ENCODE measurements at regions not wholly inside any gene's neighbourhood (a gene's known extent, or its start where the extent isn't known, plus 50 kb on each side); places are given as distances from the start of the nearest gene placed in this dataset.

- no peak for DNase-seq (ENCODE audit: low spot score in 2 of 2)
- in situ Hi-C loops (cut with MboI; ENCODE audit: low sequenced_read_pairs) = no loop called here
- Histone ChIP-seq H3K9me3 (no peaks in the 10 kb centered on the region), H3K36me3 (replicated peaks) (no peaks in the 10 kb centered on the region), H3K27me3 (ENCODE audit: low read depth) (no peaks in the 10 kb centered on the region), H3K4me3 (no peak overlapping the region), H3K4me1 (no peaks in the 10 kb centered on the region)
Observed at GRCh38 chr7:85673876-85674275, 487.0 kb upstream of the SEMA3D start.

GRCh38 chr7:85669225-85669624 is 482.4 kb upstream of the SEMA3D start:
- H3K4me3 ChIP-seq = no peak overlapping the region
- in situ Hi-C loops (cut with MboI; ENCODE audit: low sequenced_read_pairs) = no loop called here
- no peak for DNase-seq (ENCODE audit: low spot score in 2 of 2)
- no peaks in the 10 kb centered on the region for H3K27me3 ChIP-seq (ENCODE audit: low read depth)
- H3K36me3 ChIP-seq (replicated peaks) = no peaks in the 10 kb centered on the region
- H3K4me1 ChIP-seq = no peaks in the 10 kb centered on the region
- H3K9me3 ChIP-seq = no peaks in the 10 kb centered on the region

GRCh38 chr7:85664341-85664740 is 477.5 kb upstream of the SEMA3D start:
- no peak for DNase-seq (ENCODE audit: low spot score in 2 of 2)
- Histone ChIP-seq H3K36me3 (replicated peaks) (no peaks in the 10 kb centered on the region), H3K4me3 (no peak overlapping the region), H3K27me3 (ENCODE audit: low read depth) (no peaks in the 10 kb centered on the region; the same call in 1 of the 2 replicates), H3K4me1 (no peaks in the 10 kb centered on the region), H3K9me3 (no peaks in the 10 kb centered on the region)
- in situ Hi-C loops (cut with MboI; ENCODE audit: low sequenced_read_pairs) = no loop called here

- in situ Hi-C loops (cut with MboI; ENCODE audit: low sequenced_read_pairs) = no loop called here
- Histone ChIP-seq H3K27me3 (ENCODE audit: low read depth) (no peaks in the 10 kb centered on the region; the same call in 1 of the 2 replicates), H3K4me1 (no peaks in the 10 kb centered on the region), H3K4me3 (no peak overlapping the region), H3K36me3 (replicated peaks) (no peaks in the 10 kb centered on the region), H3K9me3 (no peaks in the 10 kb centered on the region)
- no peak for DNase-seq (ENCODE audit: low spot score in 2 of 2)
Observed at GRCh38 chr7:85659364-85659763, 472.5 kb upstream of the SEMA3D start.

- peak; percentile 35 to 66 for DNase-seq (ENCODE audit: low spot score in 2 of 2)
- Histone ChIP-seq H3K9me3 (no peaks in the 10 kb centered on the region), H3K27me3 (ENCODE audit: low read depth) (no peaks in the 10 kb centered on the region), H3K36me3 (replicated peaks) (no peaks in the 10 kb centered on the region), H3K4me1 (no peaks in the 10 kb centered on the region), H3K4me3 (no peak overlapping the region)
- in situ Hi-C loops (cut with MboI; ENCODE audit: low sequenced_read_pairs) = no loop called here
Observed at GRCh38 chr7:85655252-85655651, 468.4 kb upstream of the SEMA3D start.

GRCh38 chr7:85644272-85644671 is 457.4 kb upstream of the SEMA3D start:
- H3K36me3 ChIP-seq (replicated peaks) = no peaks in the 10 kb centered on the region
- no peaks in the 10 kb centered on the region for H3K4me1 ChIP-seq
- in situ Hi-C loops (cut with MboI; ENCODE audit: low sequenced_read_pairs) = no loop called here
- no peaks in the 10 kb centered on the region for H3K9me3 ChIP-seq
- no peaks in the 10 kb centered on the region for H3K27me3 ChIP-seq (ENCODE audit: low read depth)
- DNase-seq (ENCODE audit: low spot score in 2 of 2) = no peak
- H3K4me3 ChIP-seq = no peak overlapping the region

GRCh38 chr7:85641331-85641730 is 454.5 kb upstream of the SEMA3D start:
- Histone ChIP-seq H3K36me3 (replicated peaks) (no peaks in the 10 kb centered on the region), H3K9me3 (no peaks in the 10 kb centered on the region), H3K27me3 (ENCODE audit: low read depth) (no peaks in the 10 kb centered on the region), H3K4me1 (no peaks in the 10 kb centered on the region), H3K4me3 (no peak overlapping the region)
- in situ Hi-C loops (cut with MboI; ENCODE audit: low sequenced_read_pairs) = no loop called here
- no peak for DNase-seq (ENCODE audit: low spot score in 2 of 2)

- in situ Hi-C loops (cut with MboI; ENCODE audit: low sequenced_read_pairs) = no loop called here
- no peaks in the 10 kb centered on the region for H3K4me1 ChIP-seq
- no peaks in the 10 kb centered on the region for H3K27me3 ChIP-seq (ENCODE audit: low read depth)
- no peak overlapping the region for H3K4me3 ChIP-seq
- H3K36me3 ChIP-seq (replicated peaks) = no peaks in the 10 kb centered on the region
- no peak for DNase-seq (ENCODE audit: low spot score in 2 of 2)
- no peaks in the 10 kb centered on the region for H3K9me3 ChIP-seq
Observed at GRCh38 chr7:85638394-85638793, 451.5 kb upstream of the SEMA3D start.

GRCh38 chr7:85634951-85635350 is 448.1 kb upstream of the SEMA3D start:
- no peaks in the 10 kb centered on the region for H3K9me3 ChIP-seq
- no peaks in the 10 kb centered on the region for H3K4me1 ChIP-seq
- H3K27me3 ChIP-seq (ENCODE audit: low read depth) = no peaks in the 10 kb centered on the region
- in situ Hi-C loops (cut with MboI; ENCODE audit: low sequenced_read_pairs) = no loop called here
- no peak for DNase-seq (ENCODE audit: low spot score in 2 of 2)
- no peaks in the 10 kb centered on the region for H3K36me3 ChIP-seq (replicated peaks)
- no peak overlapping the region for H3K4me3 ChIP-seq

GRCh38 chr7:85630904-85631600 is 444.2 kb upstream of the SEMA3D start:
- no peaks in the 10 kb centered on the region for H3K9me3 ChIP-seq
- in situ Hi-C loops (cut with MboI; ENCODE audit: low sequenced_read_pairs) = no loop called here
- H3K4me3 ChIP-seq = no peak overlapping the region
- H3K27me3 ChIP-seq (ENCODE audit: low read depth) = no peaks in the 10 kb centered on the region
- H3K4me1 ChIP-seq = no peaks in the 10 kb centered on the region
- no peak for DNase-seq (ENCODE audit: low spot score in 2 of 2)
- no peaks in the 10 kb centered on the region for H3K36me3 ChIP-seq (replicated peaks)

- in situ Hi-C loops (cut with MboI; ENCODE audit: low sequenced_read_pairs) = no loop called here
- Histone ChIP-seq H3K4me3 (no peak overlapping the region), H3K4me1 (no peaks in the 10 kb centered on the region), H3K9me3 (no peaks in the 10 kb centered on the region), H3K36me3 (replicated peaks) (no peaks in the 10 kb centered on the region), H3K27me3 (ENCODE audit: low read depth) (no peaks in the 10 kb centered on the region)
- DNase-seq (ENCODE audit: low spot score in 2 of 2) = no peak
Observed at GRCh38 chr7:85627791-85628586, 441.1 kb upstream of the SEMA3D start.

GRCh38 chr7:85622059-85622458 is 435.2 kb upstream of the SEMA3D start:
- H3K9me3 ChIP-seq = no peaks in the 10 kb centered on the region

GRCh38 chr7:85620936-85621685 is 434.3 kb upstream of the SEMA3D start:
- in situ Hi-C loops (cut with MboI; ENCODE audit: low sequenced_read_pairs) = no loop called here
- no peak overlapping the region for H3K4me3 ChIP-seq

More at GRCh38 chr7:85622059-85622458, 435.2 kb upstream of the SEMA3D start:
- in situ Hi-C loops (cut with MboI; ENCODE audit: low sequenced_read_pairs) = no loop called here
- no peak overlapping the region for H3K4me3 ChIP-seq
- no peaks in the 10 kb centered on the region for H3K4me1 ChIP-seq
- no peaks in the 10 kb centered on the region for H3K36me3 ChIP-seq (replicated peaks)
- no peaks in the 10 kb centered on the region; the same call in 1 of the 2 replicates for H3K27me3 ChIP-seq (ENCODE audit: low read depth)
- DNase-seq (ENCODE audit: low spot score in 2 of 2) = no peak

GRCh38 chr7:85619236-85619635 is 432.4 kb upstream of the SEMA3D start:
- Histone ChIP-seq H3K4me1 (no peaks in the 10 kb centered on the region), H3K36me3 (replicated peaks) (no peaks in the 10 kb centered on the region), H3K4me3 (no peak overlapping the region), H3K9me3 (no peaks in the 10 kb centered on the region), H3K27me3 (ENCODE audit: low read depth) (no peaks in the 10 kb centered on the region; the same call in 1 of the 2 replicates)
- in situ Hi-C loops (cut with MboI; ENCODE audit: low sequenced_read_pairs) = no loop called here
- DNase-seq (ENCODE audit: low spot score in 2 of 2) = no peak

More at GRCh38 chr7:85620936-85621685, 434.3 kb upstream of the SEMA3D start:
- no peaks in the 10 kb centered on the region for H3K4me1 ChIP-seq
- no peaks in the 10 kb centered on the region; the same call in 1 of the 2 replicates for H3K27me3 ChIP-seq (ENCODE audit: low read depth)
- DNase-seq (ENCODE audit: low spot score in 2 of 2) = no peak
- no peaks in the 10 kb centered on the region for H3K9me3 ChIP-seq
- no peaks in the 10 kb centered on the region for H3K36me3 ChIP-seq (replicated peaks)

Data from HAP-1 (cell line).